Kidney epithelial cell (primary cell): ENCODE measurements at regions not wholly inside any gene's neighbourhood (a gene's known extent, or its start where the extent isn't known, plus 50 kb on each side); places are given as distances from the start of the nearest gene placed in this dataset.

ENCODE experiments used
- DNase-seq: peaks from one replicate; pipeline ENCODE4 v3.0.0-alpha.2; 2010; ENCODE audit warnings: low read depth
- H3K27me3 ChIP-seq: 2 replicates; pipeline ENCODE4 v1.6.0; 2011; ENCODE audit warnings: low read length; ENCODE audit not compliant: control insufficient read depth, insufficient read depth
- H3K36me3 ChIP-seq: 2 replicates; pipeline ENCODE4 v1.5.1; 2011; ENCODE audit warnings: low read length; ENCODE audit not compliant: control insufficient read depth, insufficient read depth
- H3K4me3 ChIP-seq: 2 replicates; pipeline ENCODE4 v1.5.1; 2011; ENCODE audit warnings: low read depth, mild to moderate bottlenecking, control low read depth, low read length
- TF ChIP-seq, protein P1 (sequence below): IDR thresholded peaks from 2 replicates; pipeline ENCODE4 v1.5.1; 2011; ENCODE audit warnings: mild to moderate bottlenecking, moderate library complexity, low read length, control low read depth, inconsistent platforms; ENCODE audit not compliant: insufficient read depth, poor library complexity, severe bottlenecking

DNA sequence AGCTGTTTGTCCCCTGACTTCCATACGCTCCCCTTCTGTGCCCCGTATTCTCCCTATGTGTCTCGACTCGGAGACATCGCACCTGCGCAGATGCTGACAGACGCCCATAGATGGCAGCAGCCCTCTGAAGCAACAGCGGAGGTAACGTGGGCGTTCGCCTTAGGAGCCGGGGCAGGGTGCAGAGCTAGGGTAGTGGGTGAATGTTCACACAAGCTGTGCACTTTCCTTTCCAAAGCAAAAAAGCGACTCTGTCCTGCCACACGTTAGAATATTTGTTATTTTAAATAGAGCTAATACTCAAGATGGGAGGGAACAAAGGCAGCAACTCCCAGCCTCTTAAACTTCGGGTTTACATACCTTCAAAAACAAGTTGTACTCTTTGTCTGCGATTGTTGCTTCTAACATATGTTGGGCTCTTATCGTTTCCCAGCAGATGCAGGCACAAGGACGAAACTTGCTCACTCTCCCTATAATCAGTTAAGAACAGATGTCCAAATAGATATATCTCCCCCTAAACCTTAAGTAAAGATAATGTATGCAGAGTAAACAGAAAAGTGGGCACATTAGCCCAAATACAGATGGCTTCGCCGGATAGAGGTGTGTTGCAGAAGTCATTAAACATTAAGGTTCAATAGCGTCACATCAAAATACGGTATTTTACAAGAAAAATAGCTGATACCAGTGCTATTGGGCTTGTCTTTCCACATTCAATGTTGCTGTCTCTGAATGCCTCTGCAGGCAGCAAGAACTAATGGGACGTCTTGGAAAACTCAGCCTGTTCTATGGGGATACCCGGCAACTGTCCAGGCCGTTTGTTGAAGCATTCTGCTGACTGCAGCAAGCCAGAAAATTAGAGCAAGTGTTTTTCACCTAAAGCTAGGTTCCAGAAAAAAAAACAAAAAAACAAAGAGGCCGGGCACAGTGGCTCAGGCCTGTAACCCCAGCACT is 340.3 kb upstream of the PRKCQ start:
- Histone ChIP-seq H3K36me3 (no peaks in the 10 kb centered on the region), H3K27me3 (no peaks in the 10 kb centered on the region), H3K4me3 (no peak overlapping the region)
- TF ChIP-seq, protein P1, sequence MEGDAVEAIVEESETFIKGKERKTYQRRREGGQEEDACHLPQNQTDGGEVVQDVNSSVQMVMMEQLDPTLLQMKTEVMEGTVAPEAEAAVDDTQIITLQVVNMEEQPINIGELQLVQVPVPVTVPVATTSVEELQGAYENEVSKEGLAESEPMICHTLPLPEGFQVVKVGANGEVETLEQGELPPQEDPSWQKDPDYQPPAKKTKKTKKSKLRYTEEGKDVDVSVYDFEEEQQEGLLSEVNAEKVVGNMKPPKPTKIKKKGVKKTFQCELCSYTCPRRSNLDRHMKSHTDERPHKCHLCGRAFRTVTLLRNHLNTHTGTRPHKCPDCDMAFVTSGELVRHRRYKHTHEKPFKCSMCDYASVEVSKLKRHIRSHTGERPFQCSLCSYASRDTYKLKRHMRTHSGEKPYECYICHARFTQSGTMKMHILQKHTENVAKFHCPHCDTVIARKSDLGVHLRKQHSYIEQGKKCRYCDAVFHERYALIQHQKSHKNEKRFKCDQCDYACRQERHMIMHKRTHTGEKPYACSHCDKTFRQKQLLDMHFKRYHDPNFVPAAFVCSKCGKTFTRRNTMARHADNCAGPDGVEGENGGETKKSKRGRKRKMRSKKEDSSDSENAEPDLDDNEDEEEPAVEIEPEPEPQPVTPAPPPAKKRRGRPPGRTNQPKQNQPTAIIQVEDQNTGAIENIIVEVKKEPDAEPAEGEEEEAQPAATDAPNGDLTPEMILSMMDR: peak; percentile 91
- peak; percentile 7 for DNase-seq

DNA sequence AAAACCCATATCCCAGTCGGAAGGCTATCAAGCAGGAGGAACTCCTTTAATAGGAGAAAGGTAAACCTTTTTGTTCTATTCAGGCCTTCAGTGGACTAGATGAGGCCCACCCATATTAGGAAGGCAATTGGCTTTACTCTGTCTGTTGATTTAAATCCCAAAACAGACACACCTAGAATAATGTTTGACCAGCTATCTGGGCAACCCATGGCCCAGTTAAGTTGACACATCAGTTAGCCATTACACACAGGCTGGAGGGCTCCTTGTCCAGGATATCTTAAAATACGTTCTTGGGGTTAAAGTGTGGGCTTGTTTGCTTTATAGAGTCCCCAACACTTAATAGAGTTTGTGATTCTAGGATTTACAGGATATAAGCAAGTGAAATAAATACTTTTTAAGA is 339.0 kb upstream of the PRKCQ start:
- no peak overlapping the region for H3K4me3 ChIP-seq
- TF ChIP-seq, protein P1: no peak
- DNase-seq: no peak

DNA sequence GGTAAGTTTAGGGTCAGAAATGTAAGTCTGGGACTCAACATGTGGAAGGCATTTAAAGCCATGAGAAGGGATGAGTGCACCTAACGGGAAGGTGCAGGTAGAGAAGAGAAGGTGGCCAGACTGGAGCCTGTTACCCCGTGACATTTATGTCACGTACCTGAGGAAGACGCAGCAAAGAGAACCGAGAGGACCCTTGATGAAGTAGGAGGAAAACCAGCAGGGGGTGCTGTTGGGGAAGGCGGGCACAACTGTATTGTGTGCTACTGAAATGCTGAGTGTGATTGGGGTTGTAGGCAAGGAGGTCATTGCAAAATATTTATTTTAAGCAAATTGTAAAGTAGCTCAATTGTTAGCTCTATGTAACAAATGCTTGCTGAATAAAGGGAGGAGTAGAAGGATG is 338.2 kb upstream of the PRKCQ start:
- H3K4me3 ChIP-seq: no peak overlapping the region
- H3K36me3 ChIP-seq: no peaks in the 10 kb centered on the region
- no peaks in the 10 kb centered on the region for H3K27me3 ChIP-seq
- DNase-seq: no peak
- TF ChIP-seq, protein P1: peak; percentile 35

More for the DNA sequence above, 339.0 kb upstream of the PRKCQ start:
- H3K27me3 ChIP-seq: no peaks in the 10 kb centered on the region
- H3K36me3 ChIP-seq: no peaks in the 10 kb centered on the region

DNA sequence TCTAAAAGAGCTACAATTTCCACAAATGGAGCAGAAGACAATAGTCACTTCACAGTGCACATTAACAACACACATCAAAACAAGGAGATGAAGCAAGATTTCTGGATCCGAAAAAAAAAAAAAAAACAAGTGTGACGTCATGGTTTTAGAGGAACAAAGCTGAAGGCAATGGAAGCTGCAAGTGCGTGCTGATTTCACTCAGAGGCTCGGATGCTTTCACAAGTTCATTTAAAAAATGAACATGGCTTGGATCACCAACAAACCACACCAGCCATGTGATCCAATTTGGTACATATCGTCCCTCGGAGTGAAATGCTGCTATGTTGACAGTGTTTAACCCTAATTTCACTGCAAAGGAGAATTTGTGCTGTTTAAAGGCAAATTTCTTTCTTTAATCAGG is 337.0 kb upstream of the PRKCQ start:
- no peaks in the 10 kb centered on the region for H3K27me3 ChIP-seq
- no peak overlapping the region for H3K4me3 ChIP-seq
- TF ChIP-seq, protein P1: no peak
- DNase-seq: no peak
- H3K36me3 ChIP-seq: no peaks in the 10 kb centered on the region

DNA sequence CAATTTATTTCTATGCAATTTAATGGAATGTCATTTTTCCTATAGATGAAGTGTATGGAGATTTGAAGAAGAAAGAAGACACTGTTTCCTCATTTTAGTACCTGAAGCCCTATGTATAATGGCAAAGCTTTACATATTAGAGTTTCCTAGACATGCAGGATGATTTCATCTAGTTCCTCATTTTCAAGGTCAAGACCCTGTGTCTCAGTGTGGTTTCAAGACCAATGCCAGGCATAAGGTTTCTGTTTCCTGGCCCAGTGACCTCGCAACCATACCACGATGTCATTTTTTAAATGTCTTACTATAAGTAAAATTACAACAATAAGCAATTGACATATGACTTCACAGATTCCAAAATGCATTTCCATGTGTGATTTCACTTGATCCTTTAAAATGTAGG is 336.5 kb upstream of the PRKCQ start:
- no peaks in the 10 kb centered on the region for H3K36me3 ChIP-seq
- no peak for DNase-seq
- no peak overlapping the region for H3K4me3 ChIP-seq
- no peaks in the 10 kb centered on the region for H3K27me3 ChIP-seq
- TF ChIP-seq, protein P1: no peak
